ENCODE measurements at regions not wholly inside any gene's neighbourhood (a gene's known extent, or its start where the extent isn't known, plus 50 kb on each side); places are given as distances from the start of the nearest gene placed in this dataset.

DNA sequence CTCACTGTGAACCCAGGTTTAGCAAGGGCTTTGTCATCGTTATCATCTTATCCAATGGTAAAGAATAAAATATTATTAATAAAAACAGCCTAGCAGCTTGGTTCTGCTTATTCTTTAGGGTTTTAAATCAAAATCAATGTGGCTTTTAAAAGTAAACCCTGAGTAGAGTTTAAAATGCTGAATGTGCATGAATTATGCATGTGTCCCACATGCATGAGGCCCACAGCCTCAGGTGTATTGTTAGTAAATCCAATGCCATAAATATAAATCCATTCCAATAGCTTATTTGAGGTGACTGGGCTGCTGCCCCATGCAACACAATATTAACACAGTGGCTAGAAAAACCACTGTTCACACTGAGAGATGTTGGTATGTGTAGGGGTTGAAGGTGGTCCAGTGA lies 254.1 kb downstream of the HNMT start:
- TF ChIP-seq, protein P1, sequence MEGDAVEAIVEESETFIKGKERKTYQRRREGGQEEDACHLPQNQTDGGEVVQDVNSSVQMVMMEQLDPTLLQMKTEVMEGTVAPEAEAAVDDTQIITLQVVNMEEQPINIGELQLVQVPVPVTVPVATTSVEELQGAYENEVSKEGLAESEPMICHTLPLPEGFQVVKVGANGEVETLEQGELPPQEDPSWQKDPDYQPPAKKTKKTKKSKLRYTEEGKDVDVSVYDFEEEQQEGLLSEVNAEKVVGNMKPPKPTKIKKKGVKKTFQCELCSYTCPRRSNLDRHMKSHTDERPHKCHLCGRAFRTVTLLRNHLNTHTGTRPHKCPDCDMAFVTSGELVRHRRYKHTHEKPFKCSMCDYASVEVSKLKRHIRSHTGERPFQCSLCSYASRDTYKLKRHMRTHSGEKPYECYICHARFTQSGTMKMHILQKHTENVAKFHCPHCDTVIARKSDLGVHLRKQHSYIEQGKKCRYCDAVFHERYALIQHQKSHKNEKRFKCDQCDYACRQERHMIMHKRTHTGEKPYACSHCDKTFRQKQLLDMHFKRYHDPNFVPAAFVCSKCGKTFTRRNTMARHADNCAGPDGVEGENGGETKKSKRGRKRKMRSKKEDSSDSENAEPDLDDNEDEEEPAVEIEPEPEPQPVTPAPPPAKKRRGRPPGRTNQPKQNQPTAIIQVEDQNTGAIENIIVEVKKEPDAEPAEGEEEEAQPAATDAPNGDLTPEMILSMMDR (IDR thresholded peaks at IDR 0.05; ENCODE audit: poor library complexity), result no peak
- TF ChIP-seq EZH2 (IDR thresholded peaks at IDR 0.05; ENCODE audit: borderline replicate concordance), result no peak
- TF ChIP-seq EZH2phosphoT487 (IDR thresholded peaks at IDR 0.05; ENCODE audit: low read depth, severe bottlenecking, unreplicated experiment), result no peak

All from hepatocyte (in vitro differentiated cells).